ENCODE measurements at regions not wholly inside any gene's neighbourhood (a gene's known extent, or its start where the extent isn't known, plus 50 kb on each side); places are given as distances from the start of the nearest gene placed in this dataset.

GRCh38 chr3:144381607-144382006 lies 410.0 kb downstream of the DIPK2A start:
- no peak for DNase-seq (ENCODE audit: low spot score)
- no peak for TF ChIP-seq CTCF (IDR thresholded peaks at IDR 0.05; ENCODE audit: extremely low read depth, missing control alignments)

DNA sequence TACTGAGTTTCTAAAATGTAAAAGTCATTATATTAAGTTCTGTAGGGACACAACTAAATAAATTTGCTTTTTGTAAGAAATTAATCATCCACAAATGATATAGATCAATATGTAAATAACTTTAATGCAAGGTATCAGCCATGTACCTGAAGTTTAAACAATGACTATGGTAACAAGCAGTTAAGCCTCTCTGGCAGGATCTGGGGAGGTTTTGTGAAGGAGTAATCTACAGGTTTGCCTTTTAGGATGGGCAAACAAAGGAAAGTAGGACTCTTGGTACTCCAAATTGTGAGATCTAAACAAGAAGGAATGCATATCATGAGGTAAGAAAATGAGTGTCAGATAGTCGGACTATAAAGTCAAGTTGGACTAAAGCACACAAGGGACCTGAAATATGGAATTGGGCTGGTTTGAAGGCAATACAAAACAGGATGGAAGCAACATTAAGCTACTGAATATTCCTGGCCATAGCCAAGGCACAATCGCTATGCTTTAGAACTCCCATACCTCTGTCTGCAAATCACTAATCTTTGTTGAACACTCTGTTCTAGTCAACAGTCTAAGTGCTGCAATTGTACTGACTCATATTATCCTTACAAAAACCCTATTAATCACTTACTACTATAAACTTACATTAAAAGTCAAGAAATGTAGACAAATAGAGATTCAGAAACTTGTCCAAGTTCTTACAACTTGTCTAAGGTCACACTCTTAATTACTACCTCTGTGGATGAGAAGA lies 412.8 kb downstream of the DIPK2A start:
- DNase-seq (ENCODE audit: low spot score), result no peak
- TF ChIP-seq CTCF (IDR thresholded peaks at IDR 0.05; ENCODE audit: extremely low read depth, missing control alignments), result no peak

- no peak for TF ChIP-seq CTCF (IDR thresholded peaks at IDR 0.05; ENCODE audit: extremely low read depth, missing control alignments)
- no peak for DNase-seq (ENCODE audit: low spot score)
Observed at GRCh38 chr3:144390786-144391185, 419.2 kb downstream of the DIPK2A start.

- DNase-seq (ENCODE audit: low spot score), result no peak
- TF ChIP-seq CTCF (IDR thresholded peaks at IDR 0.05; ENCODE audit: extremely low read depth, missing control alignments), result no peak
Observed at GRCh38 chr3:144391236-144391635, 419.6 kb downstream of the DIPK2A start.

DNA sequence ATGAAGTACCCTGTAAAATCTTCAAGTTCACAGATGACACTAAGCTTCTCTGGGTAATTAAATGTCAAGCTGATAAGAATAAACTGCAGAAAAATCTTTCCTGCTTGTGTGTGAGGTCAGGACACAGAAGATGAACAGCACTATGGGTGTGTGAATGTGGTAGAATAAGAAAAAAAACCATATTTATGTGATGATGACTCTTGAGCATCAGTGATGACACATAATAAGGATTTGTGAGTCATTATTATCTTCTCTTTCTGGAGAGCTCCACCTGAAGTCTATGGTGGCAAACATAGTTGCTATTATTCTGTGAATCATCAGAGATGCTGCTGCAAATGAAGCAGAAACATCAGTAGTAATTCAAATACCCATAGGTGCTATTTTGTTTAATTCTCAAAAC lies 422.4 kb downstream of the DIPK2A start:
- no peak for DNase-seq (ENCODE audit: low spot score)
- TF ChIP-seq CTCF (IDR thresholded peaks at IDR 0.05; ENCODE audit: extremely low read depth, missing control alignments), result no peak

GRCh38 chr3:144402430-144402829 lies 430.8 kb downstream of the DIPK2A start:
- DNase-seq (ENCODE audit: low spot score), result no peak
- no peak for TF ChIP-seq CTCF (IDR thresholded peaks at IDR 0.05; ENCODE audit: extremely low read depth, missing control alignments)

DNA sequence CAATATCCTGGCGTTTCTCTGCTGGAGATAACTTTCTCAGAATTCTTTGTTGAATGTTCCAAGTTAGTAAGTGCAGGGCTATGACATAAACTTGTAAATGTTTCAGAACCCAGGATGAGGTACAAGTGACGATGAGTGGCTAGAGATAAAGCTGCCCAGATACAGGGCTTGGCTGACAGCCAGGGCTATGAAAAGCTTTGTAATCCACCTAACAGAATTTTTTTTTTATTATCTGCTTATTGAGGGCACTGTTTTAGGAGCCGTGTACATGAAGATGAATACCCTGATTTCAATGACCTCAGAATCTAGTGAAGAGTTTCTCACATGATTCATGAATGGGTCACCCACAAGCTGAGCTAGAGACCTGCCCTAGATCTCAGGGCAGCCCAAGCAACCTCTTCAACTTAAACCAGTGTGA lies 431.4 kb downstream of the DIPK2A start:
- no peak for TF ChIP-seq CTCF (IDR thresholded peaks at IDR 0.05; ENCODE audit: extremely low read depth, missing control alignments)
- no peak for DNase-seq (ENCODE audit: low spot score)
